Pancreas (tissue), 10 donors: ENCODE measurements at regions not wholly inside any gene's neighbourhood (a gene's known extent, or its start where the extent isn't known, plus 50 kb on each side); places are given as distances from the start of the nearest gene placed in this dataset.

Experiments used
- ATAC-seq, 4 donors: fragments of 200-7000 bp; cut with Tn5 transposase; one replicate each; pipeline versions ENCODE4 v1.8.0 to v1.9.1; 2020; ENCODE audit warnings: mild to moderate bottlenecking in 4 of 4, moderate library complexity in 4 of 4
- DNase-seq, 6 donors: peaks; one replicate each; pipeline ENCODE4 v3.0.0-alpha.2; 2020
- FAIRE-seq: peaks from 2 replicates; lab custom pipeline; 2012; peaks lifted over from hg19 to GRCh38; lab: Jason Lieb, UNC
- H3K27ac ChIP-seq, 4 donors: fragments of 200-600 bp; sonication (generic); 1 replicate in 3 of 4; 2 replicates in 1 of 4; pipeline versions ENCODE4 v1.5.0 to v1.8.0; 2020
- H3K27me3 ChIP-seq, 4 donors: fragments of 200-600 bp; one replicate each; pipeline ENCODE4 v1.8.0; 2021
- H3K36me3 ChIP-seq, 3 donors: fragments of 200-600 bp; sonication (generic) in 1 of 3; one replicate each; pipeline versions ENCODE4 v1.5.0 to v1.8.0; 2020 to 2021
- H3K4me1 ChIP-seq, 3 donors: fragments of 200-600 bp; one replicate each; pipeline ENCODE4 v1.8.0; 2021
- H3K4me3 ChIP-seq, 4 donors: fragments of 200-600 bp; sonication (generic) in 2 of 4; one replicate each; pipeline versions ENCODE4 v1.5.0 to v1.8.0; 2020 to 2021
- H3K9me3 ChIP-seq, 4 donors: fragments of 200-600 bp; one replicate each; pipeline ENCODE4 v1.8.0; 2021
- CTCF ChIP-seq, 4 donors: fragments of 200-600 bp; sonication (generic) in 3 of 4; IDR thresholded peaks; one replicate each; pipeline versions ENCODE4 v1.5.0 to v1.8.0; 2021; ENCODE audit warnings: antibody characterized with exemption in 4 of 4
- WGBS, 2 donors: extraction: QIAGEN DNeasy Blood & Tissue Kit; methylation state at CpG; one replicate each; pipeline ENCODE4 v1.1.7; 2013; 5-methylcytosine and 5-hydroxymethylcytosine counted together
- intact Hi-C, 3 donors: fragments of 100-400 bp; cut with DNase I; formaldehyde crosslinking; loops; one replicate each; pipeline versions ENCODE4 v1.11.1 to v1.14.2; 2022
- donor health status: healthy with polysubstance abuse.
- donor health status: DM: no; HTN: no; CAD: no; lungs with moderate emphysema.
- donor health status: DM: no; HTN: no; CAD: no.
- donor health status: control.
- donor health status: control.
- donor health status: Bipolar disorder and iron deficiency.
- donor health status: DM: yes; HTN: yes; CAD: no.
- donor health status: DM: no; HTN: no; CAD: no.
- donor health status: DM: no; HTN: no; CAD: no.
- donor health status: DM: yes; HTN: yes; CAD: no.

- TF ChIP-seq CTCF (IDR thresholded peaks at IDR 0.05): no peak
- intact Hi-C loops: no loop called here
- 69 to 81% methylated on average over 1 of the region's 1 CpG for WGBS, 2 donors
- H3K36me3 ChIP-seq: no peaks in the 10 kb centered on the region
- no peak for ATAC-seq
- H3K4me1 ChIP-seq: no peaks in the 10 kb centered on the region
- H3K9me3 ChIP-seq: no peaks in the 10 kb centered on the region
- FAIRE-seq: no peak
- no peak for DNase-seq
- H3K4me3 ChIP-seq: no peak overlapping the region
- H3K27me3 ChIP-seq: no peaks in the 10 kb centered on the region
- H3K27ac ChIP-seq: no peak overlapping the region
Observed at GRCh38 chr12:41899577-41899976, 245.1 kb downstream of the GXYLT1 start.

DNA sequence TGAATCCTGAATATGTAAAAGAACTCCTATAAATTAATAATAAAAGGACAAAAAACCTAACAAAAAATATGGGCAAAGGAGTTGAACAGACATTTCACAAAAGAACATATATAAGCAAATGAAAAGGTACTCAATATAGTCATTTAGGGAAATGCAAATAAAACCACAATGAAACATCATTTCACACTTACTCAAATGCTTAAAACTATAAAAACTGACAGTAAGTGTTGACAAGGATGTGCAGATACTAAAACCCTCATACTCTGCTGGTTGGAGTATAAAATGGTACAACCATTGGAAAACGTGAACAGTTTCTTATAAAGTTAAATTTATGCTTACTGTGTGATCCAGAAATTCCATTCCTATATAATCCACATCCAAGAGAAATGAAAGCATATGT is 247.1 kb downstream of the GXYLT1 start:
- Histone ChIP-seq H3K4me1 (no peaks in the 10 kb centered on the region), H3K4me3 (no peak overlapping the region), H3K27me3 (no peaks in the 10 kb centered on the region), H3K27ac (no peak overlapping the region), H3K36me3 (no peaks in the 10 kb centered on the region), H3K9me3 (no peaks in the 10 kb centered on the region)
- TF ChIP-seq CTCF (IDR thresholded peaks at IDR 0.05): no peak
- WGBS, 2 donors: 27% methylated on average over 1 of the region's 1 CpG
- ATAC-seq (no peak), DNase-seq (no peak), FAIRE-seq (no peak)
- intact Hi-C loops: no loop called here

- Histone ChIP-seq H3K27me3 (no peaks in the 10 kb centered on the region), H3K4me3 (no peak overlapping the region), H3K36me3 (no peaks in the 10 kb centered on the region), H3K4me1 (no peaks in the 10 kb centered on the region), H3K9me3 (no peaks in the 10 kb centered on the region), H3K27ac (no peak overlapping the region)
- FAIRE-seq (no peak), ATAC-seq (no peak), DNase-seq (no peak)
- WGBS, 2 donors: 67 to 76% methylated on average over 3 of the region's 3 CpGs
- TF ChIP-seq CTCF (IDR thresholded peaks at IDR 0.05): no peak
- intact Hi-C loops: no loop called here
Observed at GRCh38 chr12:41893491-41893890, 251.2 kb downstream of the GXYLT1 start.

DNA sequence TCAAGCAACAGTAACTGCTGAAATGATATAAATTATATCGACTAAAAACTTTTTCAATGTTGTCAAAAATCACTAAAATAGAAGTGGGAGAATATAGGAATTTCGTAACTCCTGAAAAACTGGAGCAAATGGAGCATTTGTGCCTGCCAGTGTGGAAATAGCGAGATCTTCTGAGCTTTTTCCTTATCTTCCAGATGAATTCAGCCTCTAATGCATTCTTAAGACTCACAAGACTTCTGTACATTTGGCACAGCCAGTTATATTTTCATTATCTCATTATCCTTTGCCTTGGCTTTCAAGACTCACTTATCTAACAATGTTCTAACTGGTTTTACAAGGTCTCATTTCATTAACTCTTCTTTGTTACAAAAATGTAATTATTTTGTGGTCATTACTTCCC is 252.4 kb downstream of the GXYLT1 start:
- Histone ChIP-seq H3K27ac (no peak overlapping the region), H3K36me3 (no peaks in the 10 kb centered on the region), H3K9me3 (no peaks in the 10 kb centered on the region), H3K4me1 (no peaks in the 10 kb centered on the region), H3K4me3 (no peak overlapping the region), H3K27me3 (no peaks in the 10 kb centered on the region)
- no peak for ATAC-seq
- intact Hi-C loops: no loop called here
- 62 to 65% methylated on average over 3 of the region's 3 CpGs for WGBS, 2 donors
- DNase-seq: no peak
- no peak for TF ChIP-seq CTCF (IDR thresholded peaks at IDR 0.05)
- FAIRE-seq: no peak

DNA sequence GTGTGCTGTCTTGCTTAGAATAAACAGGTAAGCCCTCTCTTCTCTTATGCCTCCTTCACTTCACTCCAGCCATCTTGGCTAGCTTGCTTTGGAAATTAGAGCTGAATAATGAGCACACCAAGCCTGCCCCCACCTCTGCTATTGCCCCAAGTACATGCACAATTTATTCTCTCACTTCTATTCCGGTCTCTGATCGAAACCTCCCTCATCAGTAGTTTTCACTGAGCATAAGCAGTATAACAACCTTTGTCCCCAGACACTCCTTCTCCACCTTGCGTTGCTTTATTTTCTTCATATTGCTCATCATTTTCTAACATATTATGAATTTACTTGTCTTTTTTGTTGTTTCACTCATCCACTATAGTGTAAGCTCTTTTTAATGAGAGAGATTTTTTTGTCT is 253.4 kb downstream of the GXYLT1 start:
- ATAC-seq (no peak), DNase-seq (no peak), FAIRE-seq (no peak)
- no peaks in the 10 kb centered on the region for H3K36me3 ChIP-seq
- H3K4me1 ChIP-seq: no peaks in the 10 kb centered on the region
- intact Hi-C loops: no loop called here
- no peaks in the 10 kb centered on the region for H3K27me3 ChIP-seq
- H3K27ac ChIP-seq: no peak overlapping the region
- WGBS, 2 donors: 78 to 87% methylated on average over 3 of the region's 3 CpGs
- TF ChIP-seq CTCF (IDR thresholded peaks at IDR 0.05): no peak
- H3K9me3 ChIP-seq: no peaks in the 10 kb centered on the region
- no peak overlapping the region for H3K4me3 ChIP-seq
